Upper lobe of left lung (tissue), 4 donors: ENCODE measurements at regions not wholly inside any gene's neighbourhood (a gene's known extent, or its start where the extent isn't known, plus 50 kb on each side); places are given as distances from the start of the nearest gene placed in this dataset.
"Not testable (repeated sequence)": the region's sequence is repeated elsewhere in the genome, so short reads cannot be mapped to it uniquely, and the experiment has no call there.

ENCODE experiments used
- EP300 ChIP-seq, 4 donors: sonication (generic); formaldehyde crosslinking; IDR thresholded peaks; one replicate each; pipeline ENCODE4 v1.5.1; 2017; ENCODE audit warnings: antibody characterized with exemption in 4 of 4, control low read depth in 2 of 4
- POLR2AphosphoS5 ChIP-seq, 2 donors: sonication (generic); formaldehyde crosslinking; IDR thresholded peaks; one replicate each; pipeline ENCODE4 v1.5.1; 2017; ENCODE audit warnings: antibody characterized with exemption in 2 of 2
- TF ChIP-seq, protein P1 (sequence below), 6 experiments: fragments of 450-650 bp in 4 of 6; fragments of 200-600 bp in 2 of 6; sonication (generic) in 2 of 6; IDR thresholded peaks; one replicate each; pipeline ENCODE4 v1.5.1; 2016 to 2019; ENCODE audit warnings: antibody characterized with exemption in 6 of 6

- TF ChIP-seq, protein P1, sequence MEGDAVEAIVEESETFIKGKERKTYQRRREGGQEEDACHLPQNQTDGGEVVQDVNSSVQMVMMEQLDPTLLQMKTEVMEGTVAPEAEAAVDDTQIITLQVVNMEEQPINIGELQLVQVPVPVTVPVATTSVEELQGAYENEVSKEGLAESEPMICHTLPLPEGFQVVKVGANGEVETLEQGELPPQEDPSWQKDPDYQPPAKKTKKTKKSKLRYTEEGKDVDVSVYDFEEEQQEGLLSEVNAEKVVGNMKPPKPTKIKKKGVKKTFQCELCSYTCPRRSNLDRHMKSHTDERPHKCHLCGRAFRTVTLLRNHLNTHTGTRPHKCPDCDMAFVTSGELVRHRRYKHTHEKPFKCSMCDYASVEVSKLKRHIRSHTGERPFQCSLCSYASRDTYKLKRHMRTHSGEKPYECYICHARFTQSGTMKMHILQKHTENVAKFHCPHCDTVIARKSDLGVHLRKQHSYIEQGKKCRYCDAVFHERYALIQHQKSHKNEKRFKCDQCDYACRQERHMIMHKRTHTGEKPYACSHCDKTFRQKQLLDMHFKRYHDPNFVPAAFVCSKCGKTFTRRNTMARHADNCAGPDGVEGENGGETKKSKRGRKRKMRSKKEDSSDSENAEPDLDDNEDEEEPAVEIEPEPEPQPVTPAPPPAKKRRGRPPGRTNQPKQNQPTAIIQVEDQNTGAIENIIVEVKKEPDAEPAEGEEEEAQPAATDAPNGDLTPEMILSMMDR (IDR thresholded peaks at IDR 0.05), result not testable (repeated sequence)
- TF ChIP-seq POLR2AphosphoS5, EP300 (IDR thresholded peaks at IDR 0.05): not testable (repeated sequence)
These were observed 89.1 kb downstream of the FAM72B start for GRCh38 chr1:121095014-121095413.
